OCI-LY1 (cell line): ENCODE measurements at regions not wholly inside any gene's neighbourhood (a gene's known extent, or its start where the extent isn't known, plus 50 kb on each side); places are given as distances from the start of the nearest gene placed in this dataset.

Experiments
- H2AFZ ChIP-seq: fragments of 200-600 bp; sonication (generic), shearing (Covaris generic); 2 replicates; pipeline ENCODE4 v1.6.0; 2014; ENCODE audit warnings: antibody characterized with exemption, mild to moderate bottlenecking, low read length
- H3F3A ChIP-seq: fragments of 200-600 bp; sonication (generic), shearing (Covaris generic); 2 replicates; pipeline ENCODE4 v1.6.0; 2014; ENCODE audit warnings: mild to moderate bottlenecking, antibody characterized with exemption, low read length, moderate library complexity; ENCODE audit not compliant: insufficient read depth
- H3K27ac ChIP-seq: fragments of 200-600 bp; sonication (generic); 2 replicates; pipeline ENCODE4 v1.5.1; 2014; ENCODE audit warnings: low read length, mixed run types, mild to moderate bottlenecking, low read depth; ENCODE audit not compliant: poor library complexity, severe bottlenecking
- H3K27me3 ChIP-seq: fragments of 200-600 bp; sonication (generic); 2 replicates; pipeline ENCODE4 v1.6.0; 2014; ENCODE audit warnings: antibody characterized with exemption, mild to moderate bottlenecking, low read length, moderate library complexity; ENCODE audit not compliant: insufficient read depth
- H3K36me3 ChIP-seq: fragments of 200-600 bp; sonication (generic); 2 replicates; pipeline ENCODE4 v1.6.1; 2014; ENCODE audit warnings: mild to moderate bottlenecking, antibody characterized with exemption, low read length, moderate library complexity, mixed read lengths; ENCODE audit not compliant: insufficient read depth
- H3K4me1 ChIP-seq: fragments of 200-600 bp; sonication (generic); 2 replicates; pipeline ENCODE4 v1.5.1; 2014; ENCODE audit warnings: mild to moderate bottlenecking, low read length, moderate library complexity; ENCODE audit not compliant: insufficient read depth, severe bottlenecking
- H3K4me2 ChIP-seq: fragments of 200-600 bp; sonication (generic), shearing (Covaris generic); 2 replicates; pipeline ENCODE4 v1.6.1; 2014; ENCODE audit warnings: low read length
- H3K4me3 ChIP-seq: fragments of 200-600 bp; sonication (generic); 2 replicates; pipeline ENCODE4 v1.5.1; 2014; ENCODE audit warnings: low read length, low read depth, mild to moderate bottlenecking, mixed read lengths; ENCODE audit not compliant: poor library complexity, severe bottlenecking
- H3K79me2 ChIP-seq: fragments of 200-600 bp; shearing (Covaris generic); 2 replicates; pipeline ENCODE4 v1.6.1; 2016; ENCODE audit warnings: mixed run types, low read length, mixed read lengths; ENCODE audit not compliant: insufficient read depth
- H3K9ac ChIP-seq: fragments of 200-600 bp; sonication (generic), shearing (Covaris generic); 2 replicates; pipeline ENCODE4 v1.6.1; 2014; ENCODE audit warnings: mild to moderate bottlenecking, low read length, mixed read lengths
- H3K9me2 ChIP-seq: fragments of 200-600 bp; sonication (generic), shearing (Covaris generic); 2 replicates; pipeline ENCODE4 v1.6.1; 2014; ENCODE audit warnings: low read depth, mild to moderate bottlenecking, low read length, mixed read lengths
- H3K9me3 ChIP-seq: fragments of 200-600 bp; shearing (Covaris generic); 2 replicates; pipeline ENCODE4 v1.6.1; 2014; ENCODE audit warnings: low read length, mixed read lengths
- H4K20me1 ChIP-seq: fragments of 200-600 bp; sonication (generic), shearing (Covaris generic); 2 replicates; pipeline ENCODE4 v1.6.0; 2016; ENCODE audit warnings: mild to moderate bottlenecking, low read length; ENCODE audit not compliant: insufficient read depth
- CTCF ChIP-seq: fragments of 200-600 bp; sonication (generic), shearing (Covaris generic); IDR thresholded peaks from 2 replicates; pipeline ENCODE4 v1.5.1; 2017; ENCODE audit warnings: mild to moderate bottlenecking, antibody characterized with exemption, low read length, moderate library complexity, mixed read lengths
- EZH2 ChIP-seq: fragments of 200-600 bp; sonication (generic), shearing (Covaris generic); IDR thresholded peaks from 2 replicates; pipeline ENCODE4 v1.8.0; 2017; ENCODE audit warnings: borderline replicate concordance, mixed run types, mild to moderate bottlenecking, antibody characterized with exemption, low read length, moderate library complexity, mixed read lengths

- Histone ChIP-seq H4K20me1 (no peaks in the 10 kb centered on the region), H3K9me3 (no peaks in the 10 kb centered on the region), H3K79me2 (no peaks in the 10 kb centered on the region), H3K27me3 (no peaks in the 10 kb centered on the region), H3K4me2 (no peak overlapping the region), H2AFZ (no peak overlapping the region), H3K9me2 (no peaks in the 10 kb centered on the region), H3K4me3 (no peak overlapping the region), H3K36me3 (no peaks in the 10 kb centered on the region), H3K27ac (no peak overlapping the region), H3K4me1 (no peaks in the 10 kb centered on the region), H3K9ac (no peak overlapping the region), H3F3A (no peaks in the 10 kb centered on the region)
- TF ChIP-seq CTCF (no peak), EZH2 (no peak)
These were observed 135.4 kb upstream of the SOD1 start for GRCh38 chr21:31524140-31524539.

DNA sequence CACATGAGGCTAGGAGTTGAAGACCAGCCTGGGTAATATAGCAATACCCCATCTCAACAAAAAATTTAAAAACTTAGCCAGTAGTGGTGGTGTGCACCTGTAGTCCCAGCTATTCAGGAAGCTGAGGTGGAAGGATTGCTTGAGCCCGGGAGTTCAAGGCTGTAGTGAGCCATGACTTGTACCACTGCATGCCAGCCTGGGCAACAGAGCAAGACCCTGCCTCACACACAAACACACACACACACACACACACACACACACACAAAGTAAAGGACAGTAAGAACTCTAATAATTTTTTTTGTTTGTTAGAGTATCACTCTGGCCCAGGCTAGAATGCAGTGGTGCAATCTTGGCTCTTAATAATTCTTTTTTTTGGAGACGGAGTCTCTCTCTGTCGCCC is 138.0 kb upstream of the SOD1 start:
- Histone ChIP-seq H3K9ac (no peak overlapping the region), H3K4me1 (no peaks in the 10 kb centered on the region), H3K9me3 (no peaks in the 10 kb centered on the region), H3K9me2 (no peaks in the 10 kb centered on the region), H3K36me3 (no peaks in the 10 kb centered on the region), H3K4me3 (no peak overlapping the region), H2AFZ (no peak overlapping the region), H3K4me2 (no peak overlapping the region), H3K79me2 (no peaks in the 10 kb centered on the region), H3K27me3 (no peaks in the 10 kb centered on the region), H3K27ac (no peak overlapping the region), H4K20me1 (no peaks in the 10 kb centered on the region), H3F3A (no peaks in the 10 kb centered on the region)
- TF ChIP-seq EZH2: no peak

- H3K9ac ChIP-seq: no peak overlapping the region
- H3K4me2 ChIP-seq: no peak overlapping the region
- H3K27me3 ChIP-seq: no peaks in the 10 kb centered on the region
- no peak overlapping the region for H3K27ac ChIP-seq
- no peaks in the 10 kb centered on the region for H3K36me3 ChIP-seq
- no peaks in the 10 kb centered on the region for H3K9me3 ChIP-seq
- no peak overlapping the region for H2AFZ ChIP-seq
- no peaks in the 10 kb centered on the region for H3F3A ChIP-seq
- no peak overlapping the region for H3K4me3 ChIP-seq
- no peaks in the 10 kb centered on the region for H4K20me1 ChIP-seq
- H3K4me1 ChIP-seq: no peaks in the 10 kb centered on the region
- H3K79me2 ChIP-seq: no peaks in the 10 kb centered on the region
- no peaks in the 10 kb centered on the region for H3K9me2 ChIP-seq
- TF ChIP-seq CTCF (no peak), EZH2 (no peak)
These were observed 138.9 kb upstream of the SOD1 start for GRCh38 chr21:31520561-31521098.

- H3K9ac ChIP-seq: no peak overlapping the region
- no peaks in the 10 kb centered on the region for H3K9me3 ChIP-seq
- TF ChIP-seq CTCF: no peak
- TF ChIP-seq EZH2: no peak
- no peak overlapping the region for H3K4me2 ChIP-seq
- no peaks in the 10 kb centered on the region for H3F3A ChIP-seq
- H3K9me2 ChIP-seq: no peaks in the 10 kb centered on the region
- no peak overlapping the region for H2AFZ ChIP-seq
- H3K27ac ChIP-seq: no peak overlapping the region
- no peak overlapping the region for H3K4me3 ChIP-seq
- no peaks in the 10 kb centered on the region for H3K36me3 ChIP-seq
- no peaks in the 10 kb centered on the region for H3K79me2 ChIP-seq
- H3K4me1 ChIP-seq: no peaks in the 10 kb centered on the region
- H4K20me1 ChIP-seq: no peaks in the 10 kb centered on the region
- H3K27me3 ChIP-seq: no peaks in the 10 kb centered on the region
These were observed 140.9 kb upstream of the SOD1 start for GRCh38 chr21:31518580-31518979.
